Neural cell (in vitro differentiated cells): ENCODE measurements at regions not wholly inside any gene's neighbourhood (a gene's known extent, or its start where the extent isn't known, plus 50 kb on each side); places are given as distances from the start of the nearest gene placed in this dataset.
"Not testable (repeated sequence)": the region's sequence is repeated elsewhere in the genome, so short reads cannot be mapped to it uniquely, and the experiment has no call there.

Experiments
- H2AFZ ChIP-seq: fragments of 200-600, 300-800 bp; sonication (generic), shearing (Covaris generic); 2 replicates; pipeline ENCODE4 v1.6.0; 2014; ENCODE audit warnings: low read depth, mild to moderate bottlenecking, antibody characterized with exemption, low read length, moderate library complexity
- H3F3A ChIP-seq: fragments of 200-600 bp; shearing (Covaris generic); 2 replicates; pipeline ENCODE4 v1.6.1; 2016; ENCODE audit warnings: mild to moderate bottlenecking, moderate library complexity, mixed read lengths, antibody characterized with exemption, low read length; ENCODE audit not compliant: insufficient read depth, poor library complexity, severe bottlenecking
- H3K27ac ChIP-seq: fragments of 200-600, 300-800 bp; sonication (generic), shearing (Covaris generic); 2 replicates; pipeline ENCODE4 v1.5.1; 2014; ENCODE audit warnings: mild to moderate bottlenecking, low read length, moderate library complexity
- H3K27me3 ChIP-seq: fragments of 300-800, 200-600 bp; sonication (generic), shearing (Covaris generic); 2 replicates; pipeline ENCODE4 v1.6.0; 2014; ENCODE audit warnings: mild to moderate bottlenecking, low read depth, low read length, moderate library complexity; ENCODE audit not compliant: insufficient read depth
- H3K36me3 ChIP-seq: fragments of 300-800, 200-600 bp; sonication (generic), shearing (Covaris generic); 2 replicates; pipeline ENCODE4 v1.5.1; 2014; ENCODE audit warnings: mild to moderate bottlenecking, antibody characterized with exemption, low read length, moderate library complexity; ENCODE audit not compliant: insufficient read depth
- H3K4me2 ChIP-seq: fragments of 300-800, 200-600 bp; sonication (generic), shearing (Covaris generic); 2 replicates; pipeline ENCODE4 v1.6.0; 2014; ENCODE audit warnings: mild to moderate bottlenecking, low read length
- H3K4me3 ChIP-seq: fragments of 300-800, 200-600 bp; sonication (generic), shearing (Covaris generic); 2 replicates; pipeline ENCODE4 v1.5.1; 2014; ENCODE audit warnings: mild to moderate bottlenecking, low read length, moderate library complexity
- H3K79me2 ChIP-seq: fragments of 200-600 bp; shearing (Covaris generic); replicated peaks from 2 replicates; pipeline ENCODE4 v1.6.0; 2014; ENCODE audit warnings: mild to moderate bottlenecking, low read length, moderate library complexity; ENCODE audit not compliant: insufficient read depth
- H3K9ac ChIP-seq: fragments of 300-800, 200-600 bp; sonication (generic), shearing (Covaris generic); 2 replicates; pipeline ENCODE4 v1.6.1; 2016; ENCODE audit warnings: mild to moderate bottlenecking, low read length, mixed read lengths
- H3K9me2 ChIP-seq: fragments of 200-600 bp; shearing (Covaris generic); 2 replicates; pipeline ENCODE4 v1.6.1; 2016; ENCODE audit warnings: mild to moderate bottlenecking, low read length, mixed read lengths; ENCODE audit not compliant: insufficient read depth
- H3K9me3 ChIP-seq: fragments of 200-600, 300-800 bp; sonication (generic), shearing (Covaris generic); 2 replicates; pipeline ENCODE4 v1.6.1; 2016; ENCODE audit warnings: mild to moderate bottlenecking, mixed run types, low read length, moderate library complexity, mixed read lengths
- H4K20me1 ChIP-seq: fragments of 200-600 bp; shearing (Covaris generic); 2 replicates; pipeline ENCODE4 v1.6.1; 2016; ENCODE audit warnings: mild to moderate bottlenecking, mixed run types; ENCODE audit not compliant: insufficient read depth
- CTCF ChIP-seq: fragments of 450-650 bp; IDR thresholded peaks from 2 replicates; pipeline ENCODE4 v1.5.1; 2014; ENCODE audit warnings: antibody characterized with exemption, mild to moderate bottlenecking, moderate library complexity; ENCODE audit not compliant: poor library complexity, severe bottlenecking
- EP300 ChIP-seq: fragments of 450-650 bp; conservative IDR thresholded peaks from 2 replicates; pipeline ENCODE4 v1.6.1; 2014; ENCODE audit warnings: antibody characterized with exemption, mild to moderate bottlenecking, moderate library complexity; ENCODE audit not compliant: poor library complexity, severe bottlenecking
- EZH2 ChIP-seq: fragments of 200-600, 300-800 bp; shearing (Covaris generic), sonication (generic); IDR thresholded peaks from 2 replicates; pipeline ENCODE4 v1.6.1; 2014; ENCODE audit warnings: antibody characterized with exemption, low read length, borderline replicate concordance, mild to moderate bottlenecking; ENCODE audit not compliant: insufficient read depth, poor library complexity, severe bottlenecking
- MXI1 ChIP-seq: fragments of 450-650 bp; conservative IDR thresholded peaks from 2 replicates; pipeline ENCODE4 v1.6.1; 2014; ENCODE audit warnings: antibody characterized with exemption, mild to moderate bottlenecking; ENCODE audit not compliant: poor library complexity, severe bottlenecking
- POLR2AphosphoS5 ChIP-seq: IDR thresholded peaks from 2 replicates; pipeline ENCODE4 v1.6.1; 2012
- RAD21 ChIP-seq: fragments of 450-650 bp; conservative IDR thresholded peaks from 2 replicates; pipeline ENCODE4 v1.6.1; 2014; ENCODE audit warnings: antibody characterized with exemption, mild to moderate bottlenecking, moderate library complexity
- REST ChIP-seq: IDR thresholded peaks from 2 replicates; pipeline ENCODE4 v1.6.1; 2012; ENCODE audit warnings: borderline replicate concordance
- SMC3 ChIP-seq: fragments of 450-650 bp; conservative IDR thresholded peaks from 2 replicates; pipeline ENCODE4 v1.6.1; 2014; ENCODE audit warnings: antibody characterized with exemption, mild to moderate bottlenecking, moderate library complexity; ENCODE audit not compliant: poor library complexity
- TAF1 ChIP-seq: IDR thresholded peaks from 2 replicates; pipeline ENCODE4 v1.6.1; 2012; ENCODE audit warnings: low read depth

GRCh38 chr3:106530367-106530766, 661.6 kb upstream of the CBLB start:
- Histone ChIP-seq H3K4me2 (no peak overlapping the region), H3K79me2 (no peaks in the 10 kb centered on the region), H3K4me3 (no peak overlapping the region), H3K36me3 (no peaks in the 10 kb centered on the region), H3K27ac (no peak overlapping the region), H2AFZ (no peak overlapping the region), H4K20me1 (no peaks in the 10 kb centered on the region), H3K27me3 (no peaks in the 10 kb centered on the region), H3K9ac (no peak overlapping the region), H3F3A (no peaks in the 10 kb centered on the region), H3K9me3 (no peaks in the 10 kb centered on the region), H3K9me2 (no peaks in the 10 kb centered on the region)
- TF ChIP-seq RAD21 (no peak), EZH2 (no peak), REST (no peak), CTCF (no peak), SMC3 (no peak), TAF1 (no peak), EP300 (no peak), MXI1 (no peak), POLR2AphosphoS5 (no peak)

GRCh38 chr3:106531771-106532329, 663.0 kb upstream of the CBLB start:
- not testable (repeated sequence) for H3K79me2 ChIP-seq, H3K9me2 ChIP-seq, H3K27me3 ChIP-seq, H3K9me3 ChIP-seq, H3K4me2 ChIP-seq, H3K36me3 ChIP-seq, H4K20me1 ChIP-seq, H3F3A ChIP-seq, H3K4me3 ChIP-seq, H2AFZ ChIP-seq, H3K27ac ChIP-seq, H3K9ac ChIP-seq
